ENCODE measurements at regions not wholly inside any gene's neighbourhood (a gene's known extent, or its start where the extent isn't known, plus 50 kb on each side); places are given as distances from the start of the nearest gene placed in this dataset.

DNA sequence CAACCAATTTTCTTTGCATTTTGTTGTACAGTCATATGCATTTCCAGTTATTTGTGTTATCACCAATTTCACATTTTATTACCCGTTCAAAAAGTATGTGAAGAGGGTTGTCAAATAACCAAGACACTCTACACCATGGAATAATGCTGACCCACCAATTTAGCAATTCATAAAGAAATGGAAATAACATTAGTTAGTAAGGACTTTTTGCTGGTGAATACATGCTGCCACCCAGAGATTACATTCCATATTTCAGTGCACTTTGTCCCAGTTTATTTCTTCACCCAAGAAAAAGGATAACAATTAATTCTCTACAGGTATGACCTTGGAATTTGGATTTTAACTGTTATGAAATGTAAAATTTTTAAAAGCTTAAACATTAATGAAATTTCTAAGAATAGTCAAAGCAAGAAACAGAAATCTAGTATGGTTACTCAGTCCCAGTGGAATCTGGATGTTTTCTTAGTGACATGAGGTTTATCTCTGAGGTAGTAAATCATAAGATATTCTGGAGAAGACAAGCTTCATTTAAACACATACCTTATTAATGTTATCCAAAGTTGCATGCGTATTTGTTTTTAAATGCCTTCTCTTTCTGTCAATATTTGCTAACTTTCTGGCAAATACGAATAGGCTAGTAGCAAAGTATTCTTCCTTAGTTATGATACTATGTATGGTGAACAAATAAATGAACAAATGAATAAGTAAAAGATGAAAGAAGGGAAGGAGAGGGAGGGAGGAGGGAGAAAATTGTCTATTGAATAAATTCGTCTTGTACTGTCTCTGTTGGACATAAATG is 100.6 kb downstream of the CETN3 start:
- no peaks in the 10 kb centered on the region for H3K4me1 ChIP-seq (ENCODE audit: control insufficient read depth in 1 of 2, insufficient read depth in 2 of 2, low read length in 2 of 2)
- H3K27ac ChIP-seq (ENCODE audit: low read depth, low read length): no peak overlapping the region
- no peak overlapping the region for H3K9ac ChIP-seq (ENCODE audit: low read depth in 1 of 2, low read length in 2 of 2)
- H3K27me3 ChIP-seq (ENCODE audit: control insufficient read depth in 1 of 2, insufficient read depth in 2 of 2, low read length in 2 of 2): no peaks in the 10 kb centered on the region
- no peaks in the 10 kb centered on the region for H3K9me3 ChIP-seq (ENCODE audit: control insufficient read depth in 1 of 2, low read length in 2 of 2)
- H3K4me3 ChIP-seq (ENCODE audit: low read depth in 1 of 2, low read length in 2 of 2): no peak overlapping the region
- H3K36me3 ChIP-seq (ENCODE audit: control insufficient read depth in 1 of 2, insufficient read depth in 2 of 2, low read length in 2 of 2): no peaks in the 10 kb centered on the region

GRCh38 chr5:90307782-90308181 is 101.8 kb downstream of the CETN3 start:
- Histone ChIP-seq H3K27me3 (ENCODE audit: control insufficient read depth in 1 of 2, insufficient read depth in 2 of 2, low read length in 2 of 2) (no peaks in the 10 kb centered on the region), H3K4me3 (ENCODE audit: low read depth in 1 of 2, low read length in 2 of 2) (no peak overlapping the region), H3K4me1 (ENCODE audit: control insufficient read depth in 1 of 2, insufficient read depth in 2 of 2, low read length in 2 of 2) (no peaks in the 10 kb centered on the region), H3K36me3 (ENCODE audit: control insufficient read depth in 1 of 2, insufficient read depth in 2 of 2, low read length in 2 of 2) (no peaks in the 10 kb centered on the region), H3K9me3 (ENCODE audit: control insufficient read depth in 1 of 2, low read length in 2 of 2) (no peaks in the 10 kb centered on the region), H3K9ac (ENCODE audit: low read depth in 1 of 2, low read length in 2 of 2) (no peak overlapping the region), H3K27ac (ENCODE audit: low read depth, low read length) (no peak overlapping the region)

GRCh38 chr5:90307322-90307721 is 102.2 kb downstream of the CETN3 start:
- Histone ChIP-seq H3K9me3 (ENCODE audit: control insufficient read depth in 1 of 2, low read length in 2 of 2) (no peaks in the 10 kb centered on the region), H3K4me1 (ENCODE audit: control insufficient read depth in 1 of 2, insufficient read depth in 2 of 2, low read length in 2 of 2) (no peaks in the 10 kb centered on the region), H3K27ac (ENCODE audit: low read depth, low read length) (no peak overlapping the region), H3K4me3 (ENCODE audit: low read depth in 1 of 2, low read length in 2 of 2) (no peak overlapping the region), H3K9ac (ENCODE audit: low read depth in 1 of 2, low read length in 2 of 2) (no peak overlapping the region), H3K36me3 (ENCODE audit: control insufficient read depth in 1 of 2, insufficient read depth in 2 of 2, low read length in 2 of 2) (no peaks in the 10 kb centered on the region), H3K27me3 (ENCODE audit: control insufficient read depth in 1 of 2, insufficient read depth in 2 of 2, low read length in 2 of 2) (no peaks in the 10 kb centered on the region)

- Histone ChIP-seq H3K36me3 (ENCODE audit: control insufficient read depth in 1 of 2, insufficient read depth in 2 of 2, low read length in 2 of 2) (no peaks in the 10 kb centered on the region), H3K9me3 (ENCODE audit: control insufficient read depth in 1 of 2, low read length in 2 of 2) (no peaks in the 10 kb centered on the region), H3K9ac (ENCODE audit: low read depth in 1 of 2, low read length in 2 of 2) (no peak overlapping the region), H3K27me3 (ENCODE audit: control insufficient read depth in 1 of 2, insufficient read depth in 2 of 2, low read length in 2 of 2) (no peaks in the 10 kb centered on the region), H3K4me3 (ENCODE audit: low read depth in 1 of 2, low read length in 2 of 2) (no peak overlapping the region), H3K27ac (ENCODE audit: low read depth, low read length) (no peak overlapping the region), H3K4me1 (ENCODE audit: control insufficient read depth in 1 of 2, insufficient read depth in 2 of 2, low read length in 2 of 2) (no peaks in the 10 kb centered on the region)
These were observed 102.9 kb downstream of the CETN3 start for GRCh38 chr5:90306613-90307012.

DNA sequence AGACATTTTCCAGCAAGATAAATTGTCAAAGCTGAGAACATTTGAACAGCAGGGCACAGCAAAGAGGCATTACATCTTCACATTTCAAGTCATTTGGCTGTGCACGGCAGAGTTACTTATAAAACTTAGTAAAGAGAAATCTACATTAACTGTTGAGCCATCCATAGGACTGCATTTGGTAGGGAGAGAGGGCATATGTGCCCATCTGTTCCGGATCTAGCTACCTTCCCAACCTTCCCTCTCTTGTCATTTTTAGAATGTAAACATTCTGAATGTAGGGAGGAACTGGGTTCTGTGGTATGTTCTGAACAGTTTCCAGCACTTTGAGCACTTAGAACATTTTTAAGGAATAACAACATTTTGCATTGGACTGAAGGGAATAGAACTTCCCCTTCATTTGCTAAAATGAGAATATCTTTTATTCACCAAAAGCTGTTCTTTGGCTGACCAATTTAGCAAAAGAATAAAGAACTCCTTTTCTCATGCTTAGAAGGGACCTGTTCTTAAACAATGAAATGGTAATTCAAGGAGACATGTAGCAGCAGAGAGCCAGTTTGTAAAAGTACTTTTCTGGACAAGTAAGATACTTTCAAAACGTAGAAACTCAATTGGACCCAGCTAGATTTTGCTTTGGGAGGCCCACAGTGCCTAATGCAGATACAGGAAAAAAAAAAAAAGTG is 104.4 kb downstream of the CETN3 start:
- Histone ChIP-seq H3K9ac (ENCODE audit: low read depth in 1 of 2, low read length in 2 of 2) (no peak overlapping the region), H3K27ac (ENCODE audit: low read depth, low read length) (no peak overlapping the region), H3K9me3 (ENCODE audit: control insufficient read depth in 1 of 2, low read length in 2 of 2) (no peaks in the 10 kb centered on the region), H3K4me1 (ENCODE audit: control insufficient read depth in 1 of 2, insufficient read depth in 2 of 2, low read length in 2 of 2) (no peaks in the 10 kb centered on the region), H3K4me3 (ENCODE audit: low read depth in 1 of 2, low read length in 2 of 2) (no peak overlapping the region), H3K27me3 (ENCODE audit: control insufficient read depth in 1 of 2, insufficient read depth in 2 of 2, low read length in 2 of 2) (no peaks in the 10 kb centered on the region), H3K36me3 (ENCODE audit: control insufficient read depth in 1 of 2, insufficient read depth in 2 of 2, low read length in 2 of 2) (no peaks in the 10 kb centered on the region)

- no peak overlapping the region for H3K4me3 ChIP-seq (ENCODE audit: low read depth in 1 of 2, low read length in 2 of 2)
- H3K36me3 ChIP-seq (ENCODE audit: control insufficient read depth in 1 of 2, insufficient read depth in 2 of 2, low read length in 2 of 2): no peaks in the 10 kb centered on the region
- H3K27ac ChIP-seq (ENCODE audit: low read depth, low read length): no peak overlapping the region
- H3K4me1 ChIP-seq (ENCODE audit: control insufficient read depth in 1 of 2, insufficient read depth in 2 of 2, low read length in 2 of 2): no peaks in the 10 kb centered on the region
- H3K9me3 ChIP-seq (ENCODE audit: control insufficient read depth in 1 of 2, low read length in 2 of 2): no peaks in the 10 kb centered on the region
- no peak overlapping the region for H3K9ac ChIP-seq (ENCODE audit: low read depth in 1 of 2, low read length in 2 of 2)
- no peaks in the 10 kb centered on the region for H3K27me3 ChIP-seq (ENCODE audit: control insufficient read depth in 1 of 2, insufficient read depth in 2 of 2, low read length in 2 of 2)
These were observed 108.3 kb downstream of the CETN3 start for GRCh38 chr5:90301248-90301647.

- no peak overlapping the region for H3K27ac ChIP-seq (ENCODE audit: low read depth, low read length)
- no peaks in the 10 kb centered on the region for H3K36me3 ChIP-seq (ENCODE audit: control insufficient read depth in 1 of 2, insufficient read depth in 2 of 2, low read length in 2 of 2)
These were observed 112.4 kb downstream of the CETN3 start for GRCh38 chr5:90297045-90297764.

DNA sequence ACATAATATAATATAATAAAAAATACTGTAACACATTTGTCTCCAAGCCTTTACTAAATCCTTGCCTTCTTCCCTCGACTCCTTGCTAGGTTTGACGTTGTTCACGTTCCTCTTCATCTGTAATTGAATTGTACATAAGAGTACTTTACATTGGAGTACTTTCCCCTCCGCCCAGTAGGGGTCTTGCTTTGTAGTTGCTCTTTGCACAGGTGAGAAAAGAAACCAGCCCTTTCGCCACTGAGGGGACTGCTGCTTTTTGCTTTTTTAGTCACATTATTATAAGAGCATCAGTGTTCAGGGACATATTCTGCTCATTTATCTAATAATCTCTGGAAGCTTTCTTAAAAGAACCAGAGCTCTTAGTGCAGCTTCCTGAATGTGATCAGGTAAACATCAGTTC is 115.0 kb downstream of the CETN3 start:
- Histone ChIP-seq H3K9me3 (ENCODE audit: control insufficient read depth in 1 of 2, low read length in 2 of 2) (no peaks in the 10 kb centered on the region), H3K27me3 (ENCODE audit: control insufficient read depth in 1 of 2, insufficient read depth in 2 of 2, low read length in 2 of 2) (no peaks in the 10 kb centered on the region), H3K4me1 (ENCODE audit: control insufficient read depth in 1 of 2, insufficient read depth in 2 of 2, low read length in 2 of 2) (no peaks in the 10 kb centered on the region), H3K9ac (ENCODE audit: low read depth in 1 of 2, low read length in 2 of 2) (no peak overlapping the region), H3K4me3 (ENCODE audit: low read depth in 1 of 2, low read length in 2 of 2) (no peak overlapping the region), H3K36me3 (ENCODE audit: control insufficient read depth in 1 of 2, insufficient read depth in 2 of 2, low read length in 2 of 2) (no peaks in the 10 kb centered on the region), H3K27ac (ENCODE audit: low read depth, low read length) (no peak overlapping the region)

More at GRCh38 chr5:90297045-90297764, 112.4 kb downstream of the CETN3 start:
- no peaks in the 10 kb centered on the region for H3K27me3 ChIP-seq (ENCODE audit: control insufficient read depth in 1 of 2, insufficient read depth in 2 of 2, low read length in 2 of 2)
- no peak overlapping the region for H3K4me3 ChIP-seq (ENCODE audit: low read depth in 1 of 2, low read length in 2 of 2)
- H3K9me3 ChIP-seq (ENCODE audit: control insufficient read depth in 1 of 2, low read length in 2 of 2): no peaks in the 10 kb centered on the region
- H3K4me1 ChIP-seq (ENCODE audit: control insufficient read depth in 1 of 2, insufficient read depth in 2 of 2, low read length in 2 of 2): no peaks in the 10 kb centered on the region
- H3K9ac ChIP-seq (ENCODE audit: low read depth in 1 of 2, low read length in 2 of 2): no peak overlapping the region

- H3K27me3 ChIP-seq (ENCODE audit: control insufficient read depth in 1 of 2, insufficient read depth in 2 of 2, low read length in 2 of 2): no peaks in the 10 kb centered on the region
- H3K4me1 ChIP-seq (ENCODE audit: control insufficient read depth in 1 of 2, insufficient read depth in 2 of 2, low read length in 2 of 2): no peaks in the 10 kb centered on the region
- H3K27ac ChIP-seq (ENCODE audit: low read depth, low read length): no peak overlapping the region
- no peaks in the 10 kb centered on the region for H3K9me3 ChIP-seq (ENCODE audit: control insufficient read depth in 1 of 2, low read length in 2 of 2)
- no peak overlapping the region for H3K9ac ChIP-seq (ENCODE audit: low read depth in 1 of 2, low read length in 2 of 2)
- H3K36me3 ChIP-seq (ENCODE audit: control insufficient read depth in 1 of 2, insufficient read depth in 2 of 2, low read length in 2 of 2): no peaks in the 10 kb centered on the region
- no peak overlapping the region for H3K4me3 ChIP-seq (ENCODE audit: low read depth in 1 of 2, low read length in 2 of 2)
These were observed 115.6 kb downstream of the CETN3 start for GRCh38 chr5:90293931-90294330.

DNA sequence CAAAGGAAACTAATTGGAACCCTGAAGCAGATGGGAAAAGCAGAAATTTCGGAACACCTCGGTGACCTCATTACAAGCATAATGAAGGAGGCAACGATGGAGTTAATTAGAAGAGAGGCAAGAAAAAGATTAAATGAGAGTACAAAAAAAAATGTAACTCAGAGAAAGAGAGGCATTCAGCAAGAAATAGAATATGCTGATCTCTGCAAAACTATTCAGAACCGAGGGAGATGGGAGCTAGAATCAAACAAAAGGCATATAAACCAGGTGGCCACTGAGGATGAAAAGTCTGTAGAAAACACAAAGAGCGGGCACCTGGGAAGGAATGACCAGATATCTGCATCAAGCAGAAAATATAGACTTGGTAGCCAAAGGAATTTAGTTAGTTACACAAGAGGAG is 118.9 kb downstream of the CETN3 start:
- Histone ChIP-seq H3K36me3 (ENCODE audit: control insufficient read depth in 1 of 2, insufficient read depth in 2 of 2, low read length in 2 of 2) (no peaks in the 10 kb centered on the region), H3K9me3 (ENCODE audit: control insufficient read depth in 1 of 2, low read length in 2 of 2) (no peaks in the 10 kb centered on the region), H3K27ac (ENCODE audit: low read depth, low read length) (no peak overlapping the region), H3K27me3 (ENCODE audit: control insufficient read depth in 1 of 2, insufficient read depth in 2 of 2, low read length in 2 of 2) (no peaks in the 10 kb centered on the region), H3K9ac (ENCODE audit: low read depth in 1 of 2, low read length in 2 of 2) (no peak overlapping the region), H3K4me3 (ENCODE audit: low read depth in 1 of 2, low read length in 2 of 2) (no peak overlapping the region), H3K4me1 (ENCODE audit: control insufficient read depth in 1 of 2, insufficient read depth in 2 of 2, low read length in 2 of 2) (no peaks in the 10 kb centered on the region)
